Mesothelial cell of epicardium (in vitro differentiated cells): ENCODE measurements at regions not wholly inside any gene's neighbourhood (a gene's known extent, or its start where the extent isn't known, plus 50 kb on each side); places are given as distances from the start of the nearest gene placed in this dataset.

Experiments used
- DNase-seq, 2 experiments: peaks; one replicate each; pipeline ENCODE4 v3.0.0; 2021; ENCODE audit warnings: low spot score in 2 of 2; ENCODE audit not compliant: unreplicated experiment in 2 of 2
- H3K27ac Mint-ChIP-seq: 2 replicates; pipeline ENCODE4 v1.8.0; 2021; ENCODE audit warnings: mixed read lengths
- H3K27me3 Mint-ChIP-seq: 2 replicates; pipeline ENCODE4 v1.8.0; 2021; ENCODE audit warnings: low read depth, mixed read lengths
- H3K36me3 Mint-ChIP-seq: 2 replicates; pipeline ENCODE4 v1.8.0; 2021; ENCODE audit warnings: mixed read lengths
- H3K4me1 Mint-ChIP-seq: 2 replicates; pipeline ENCODE4 v1.8.0; 2021; ENCODE audit warnings: mixed read lengths
- H3K4me3 Mint-ChIP-seq: 2 replicates; pipeline ENCODE4 v1.8.0; 2021; ENCODE audit warnings: mild to moderate bottlenecking, moderate library complexity, mixed read lengths
- H3K9me3 Mint-ChIP-seq: 2 replicates; pipeline ENCODE4 v1.8.0; 2021; ENCODE audit warnings: mixed read lengths
- CTCF ChIP-seq: fragments of 200-600 bp; sonication (generic); IDR thresholded peaks from one replicate; pipeline ENCODE4 v1.5.0; 2021; ENCODE audit warnings: antibody characterized with exemption; ENCODE audit not compliant: unreplicated experiment

GRCh38 chr12:83793616-83794015, 1106.9 kb downstream of the TMTC2 start:
- Mint-ChIP-seq H3K36me3 (no peaks in the 10 kb centered on the region), H3K4me3 (no peak overlapping the region), H3K27ac (no peak overlapping the region), H3K9me3 (no peaks in the 10 kb centered on the region), H3K27me3 (no peaks in the 10 kb centered on the region), H3K4me1 (peaks cover 21% of the 10 kb centered on the region)
- DNase-seq, result no peak
- no peak for TF ChIP-seq CTCF

- Mint-ChIP-seq H3K4me1 (no peaks in the 10 kb centered on the region), H3K36me3 (no peaks in the 10 kb centered on the region), H3K4me3 (no peak overlapping the region), H3K27ac (no peak overlapping the region), H3K9me3 (peaks cover 5% of the 10 kb centered on the region), H3K27me3 (no peaks in the 10 kb centered on the region)
- DNase-seq, result no peak
- TF ChIP-seq CTCF, result no peak
Observed at GRCh38 chr12:83784298-83784890, 1097.7 kb downstream of the TMTC2 start.

GRCh38 chr12:83779526-83779925, 1092.8 kb downstream of the TMTC2 start:
- no peak for DNase-seq
- H3K9me3 Mint-ChIP-seq, result peaks cover 28% of the 10 kb centered on the region
- no peaks in the 10 kb centered on the region for H3K27me3 Mint-ChIP-seq
- peaks cover 4% of the 10 kb centered on the region for H3K36me3 Mint-ChIP-seq
- no peak for TF ChIP-seq CTCF
- H3K4me3 Mint-ChIP-seq, result no peak overlapping the region
- no peaks in the 10 kb centered on the region for H3K4me1 Mint-ChIP-seq
- H3K27ac Mint-ChIP-seq, result no peak overlapping the region

- no peak overlapping the region for H3K27ac Mint-ChIP-seq
- H3K4me1 Mint-ChIP-seq, result peaks cover 13% of the 10 kb centered on the region
- H3K36me3 Mint-ChIP-seq, result peaks cover 12% of the 10 kb centered on the region
- no peak for DNase-seq
- H3K4me3 Mint-ChIP-seq, result no peak overlapping the region
- no peak for TF ChIP-seq CTCF
- no peaks in the 10 kb centered on the region for H3K27me3 Mint-ChIP-seq
- peaks cover 36% of the 10 kb centered on the region for H3K9me3 Mint-ChIP-seq
Observed at GRCh38 chr12:83769151-83769550, 1082.4 kb downstream of the TMTC2 start.

GRCh38 chr12:83767723-83768122, 1081.0 kb downstream of the TMTC2 start:
- H3K36me3 Mint-ChIP-seq, result peaks cover 8% of the 10 kb centered on the region
- peaks cover 13% of the 10 kb centered on the region for H3K4me1 Mint-ChIP-seq
- no peak overlapping the region for H3K27ac Mint-ChIP-seq
- H3K4me3 Mint-ChIP-seq, result no peak overlapping the region
- H3K9me3 Mint-ChIP-seq, result peaks cover 36% of the 10 kb centered on the region
- no peaks in the 10 kb centered on the region for H3K27me3 Mint-ChIP-seq
- DNase-seq, result no peak
- no peak for TF ChIP-seq CTCF

- no peak for DNase-seq
- H3K27me3 Mint-ChIP-seq, result no peaks in the 10 kb centered on the region
- H3K4me1 Mint-ChIP-seq, result peaks cover 7% of the 10 kb centered on the region
- H3K36me3 Mint-ChIP-seq, result peaks cover 9% of the 10 kb centered on the region
- no peak for TF ChIP-seq CTCF
- H3K9me3 Mint-ChIP-seq, result peaks cover 46% of the 10 kb centered on the region
- no peak overlapping the region for H3K27ac Mint-ChIP-seq
- no peak overlapping the region for H3K4me3 Mint-ChIP-seq
Observed at GRCh38 chr12:83763425-83763824, 1076.7 kb downstream of the TMTC2 start.
